ENCODE measurements at regions not wholly inside any gene's neighbourhood (a gene's known extent, or its start where the extent isn't known, plus 50 kb on each side); places are given as distances from the start of the nearest gene placed in this dataset.
A peak's percentile ranks its signal among the peaks of the same experiment; 100 is the strongest.
"Not testable (repeated sequence)": the region's sequence is repeated elsewhere in the genome, so short reads cannot be mapped to it uniquely, and the experiment has no call there.

DNA sequence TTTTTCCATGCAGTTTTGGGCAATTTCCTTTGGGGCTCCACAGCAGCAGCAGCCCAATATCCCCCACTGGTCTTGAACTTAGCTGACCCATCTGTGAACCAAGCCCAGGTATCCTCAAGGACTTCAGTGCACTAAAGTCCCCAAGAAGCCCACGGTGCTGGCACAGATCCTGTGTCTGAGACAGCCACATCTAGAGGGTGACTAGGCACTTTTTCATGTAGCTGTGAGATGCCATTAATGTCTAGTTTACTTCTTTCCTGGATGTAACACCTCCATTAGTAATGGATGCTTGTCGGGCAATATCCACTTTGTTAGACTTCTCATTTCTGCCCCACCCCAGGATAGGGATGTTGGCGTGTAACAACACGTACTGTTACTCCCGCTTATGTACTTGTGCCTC, 117.9 kb downstream of the GPCPD1 start:
- DNase-seq, result no peak

DNA sequence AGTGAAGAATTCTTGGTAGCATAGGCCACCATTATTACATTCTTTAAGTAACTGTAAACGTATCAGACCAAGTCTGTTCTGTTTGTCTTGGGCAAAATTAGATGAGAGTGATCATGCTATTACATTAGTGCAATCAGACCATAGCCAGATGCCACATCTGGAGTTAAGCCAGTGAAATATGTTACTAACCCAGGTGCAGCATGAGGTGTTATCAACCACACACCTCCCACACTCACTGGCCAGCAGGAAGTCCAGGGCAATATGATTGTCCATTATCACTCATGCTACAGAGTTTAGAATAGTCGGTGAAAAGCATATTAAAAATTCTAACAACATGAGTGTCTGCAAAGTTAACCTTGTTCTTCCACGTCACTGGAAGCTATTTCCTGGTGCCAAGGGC, 119.4 kb downstream of the GPCPD1 start:
- no peak for DNase-seq

DNA sequence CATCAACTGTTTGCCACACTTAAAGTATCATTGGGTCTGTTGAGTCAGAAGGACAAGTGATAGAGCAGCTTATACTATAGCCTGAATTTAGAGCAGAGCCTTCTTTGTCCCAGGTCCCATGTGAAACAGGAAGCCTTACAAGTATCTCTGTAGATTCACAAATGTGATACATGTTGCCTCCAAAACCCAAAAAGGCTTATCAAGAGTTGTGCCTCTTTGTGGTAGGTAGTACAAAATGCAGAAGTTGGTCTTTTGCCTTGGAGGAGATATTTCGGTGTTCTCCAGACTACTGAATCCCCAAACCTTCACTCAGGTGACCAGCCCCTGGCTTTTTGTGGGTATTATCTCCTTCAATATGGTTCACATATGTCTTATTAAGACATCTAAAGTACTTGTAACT, 121.2 kb downstream of the GPCPD1 start:
- DNase-seq, result no peak

DNA sequence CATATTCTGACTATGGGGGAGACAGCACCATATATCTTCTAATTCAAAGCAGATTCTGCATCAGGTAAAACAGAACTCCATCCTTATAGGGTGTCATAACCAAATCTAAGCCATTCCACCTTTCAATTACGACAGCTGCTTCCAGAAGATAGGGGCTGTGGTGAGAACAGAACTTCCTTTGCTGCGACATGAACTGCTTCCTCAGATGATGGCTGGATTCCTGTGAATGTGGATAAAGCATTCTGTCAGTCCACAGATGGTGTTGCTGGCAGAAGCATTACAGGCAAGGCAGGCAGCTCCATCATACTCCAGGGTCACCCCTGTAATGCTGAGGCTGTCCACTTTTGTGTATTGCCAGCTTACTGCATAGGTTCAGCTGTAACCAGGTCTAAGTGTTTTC, 122.0 kb downstream of the GPCPD1 start:
- no peak for DNase-seq

DNA sequence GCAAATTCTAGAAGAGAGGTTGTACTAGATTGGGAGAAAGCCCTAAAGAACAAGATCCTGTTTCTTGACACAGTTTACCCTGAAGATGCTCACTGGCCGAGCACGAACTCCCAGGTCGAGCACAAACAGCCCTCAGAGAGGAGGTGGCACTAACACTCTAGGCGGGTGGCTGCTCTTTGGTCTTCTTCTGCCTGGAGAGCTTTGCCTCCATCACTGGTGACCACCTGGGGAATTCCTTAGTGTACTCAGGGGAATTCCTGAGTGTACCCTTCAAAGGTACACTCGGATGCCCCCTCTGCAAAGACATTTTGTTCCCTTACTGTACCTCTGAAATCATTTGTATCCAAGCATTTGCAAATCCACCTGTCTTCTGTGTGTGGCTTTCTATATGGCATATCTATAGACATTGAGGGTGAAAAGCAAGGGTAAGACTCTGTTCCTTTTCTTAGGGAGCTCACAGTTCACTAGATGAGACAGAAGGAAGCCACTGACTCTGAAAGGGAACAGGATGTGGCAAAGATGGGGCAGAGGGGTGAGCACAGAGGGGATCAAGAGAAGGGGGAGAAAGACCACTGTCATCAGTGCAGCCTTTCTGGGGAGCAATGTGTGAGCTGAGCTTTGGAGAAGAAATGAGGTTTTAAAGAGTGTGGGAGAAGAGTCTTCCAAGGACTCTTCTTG, 124.3 kb downstream of the GPCPD1 start:
- no peak for DNase-seq

DNA sequence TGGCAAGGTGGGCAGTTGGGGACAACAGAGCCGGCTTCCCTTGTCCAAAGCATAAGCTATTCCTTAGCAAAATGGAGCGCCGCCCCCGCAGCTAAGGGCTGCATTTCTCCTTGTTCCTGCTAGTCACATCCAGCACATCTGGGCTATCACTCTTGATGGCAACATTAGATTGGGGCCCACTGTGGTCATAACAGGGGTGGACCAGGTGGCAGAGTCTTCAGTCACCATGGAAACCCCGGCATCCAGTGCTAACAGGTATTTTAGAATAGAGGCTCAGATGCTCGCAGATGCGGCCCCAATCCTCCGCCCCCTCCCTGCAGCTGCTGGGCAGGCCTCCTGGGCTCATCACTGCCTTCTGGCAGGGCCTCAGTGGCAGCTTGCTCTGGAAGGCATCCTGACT, 125.9 kb downstream of the GPCPD1 start:
- DNase-seq, result no peak

DNA sequence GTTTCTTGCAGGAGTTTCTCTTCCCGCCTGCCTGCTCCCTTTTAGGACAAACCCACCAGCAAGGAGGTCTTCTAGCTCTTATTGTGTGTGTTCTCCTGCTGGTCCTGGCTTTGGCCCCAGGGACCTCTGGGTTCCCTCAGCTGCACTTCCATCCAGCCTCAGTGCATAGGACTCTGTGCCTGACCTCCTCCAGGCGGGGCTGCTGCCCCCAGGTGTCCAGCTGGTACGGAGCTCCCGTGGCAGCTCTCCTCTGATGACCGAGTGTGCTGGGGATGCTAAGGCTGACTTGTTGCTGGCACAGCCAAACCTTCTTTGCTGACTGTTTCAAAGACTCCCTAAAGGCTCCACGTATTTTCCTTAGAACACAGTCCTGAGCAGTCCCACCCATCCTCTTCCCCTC, 126.5 kb downstream of the GPCPD1 start:
- DNase-seq, result no peak

DNA sequence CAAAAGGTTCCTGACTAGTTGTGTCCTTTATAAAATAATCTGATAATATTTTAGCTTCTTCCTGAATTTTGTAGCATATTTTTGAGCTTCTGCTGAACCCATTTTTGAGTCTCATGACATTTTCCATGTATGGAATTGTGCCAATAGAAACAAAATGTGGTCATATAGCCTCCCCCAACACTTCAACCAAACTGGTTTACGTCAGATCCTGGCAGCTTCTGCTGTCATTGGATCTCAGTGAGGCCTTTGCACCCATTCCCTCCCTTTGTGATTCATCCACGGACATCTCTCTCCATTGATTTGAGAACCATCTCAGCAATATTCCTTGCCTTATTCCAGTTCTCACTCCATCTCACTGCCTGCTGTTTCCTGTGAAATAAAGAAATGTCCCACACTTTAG, 128.0 kb downstream of the GPCPD1 start:
- DNase-seq, result peak; percentile 14

DNA sequence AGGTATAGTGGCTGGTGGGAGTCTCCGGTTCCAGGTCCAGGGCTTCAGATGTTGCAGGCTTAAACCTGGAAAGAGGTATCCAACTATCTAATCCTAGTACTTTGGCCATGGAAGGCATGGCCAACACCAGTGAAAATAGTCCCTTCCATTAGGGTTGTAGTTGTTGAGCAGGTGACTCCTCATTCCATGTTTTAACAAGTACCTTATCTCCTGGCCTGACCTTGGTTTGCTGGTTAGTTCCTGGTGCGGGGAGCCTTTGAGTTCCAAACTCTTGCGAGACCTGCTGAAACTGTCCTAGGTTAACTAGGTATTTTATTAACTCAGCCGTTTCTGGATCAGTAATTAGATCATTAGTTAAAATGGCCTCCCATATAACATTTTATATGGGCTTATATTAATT, 128.9 kb downstream of the GPCPD1 start:
- peak; percentile 10 for DNase-seq

DNA sequence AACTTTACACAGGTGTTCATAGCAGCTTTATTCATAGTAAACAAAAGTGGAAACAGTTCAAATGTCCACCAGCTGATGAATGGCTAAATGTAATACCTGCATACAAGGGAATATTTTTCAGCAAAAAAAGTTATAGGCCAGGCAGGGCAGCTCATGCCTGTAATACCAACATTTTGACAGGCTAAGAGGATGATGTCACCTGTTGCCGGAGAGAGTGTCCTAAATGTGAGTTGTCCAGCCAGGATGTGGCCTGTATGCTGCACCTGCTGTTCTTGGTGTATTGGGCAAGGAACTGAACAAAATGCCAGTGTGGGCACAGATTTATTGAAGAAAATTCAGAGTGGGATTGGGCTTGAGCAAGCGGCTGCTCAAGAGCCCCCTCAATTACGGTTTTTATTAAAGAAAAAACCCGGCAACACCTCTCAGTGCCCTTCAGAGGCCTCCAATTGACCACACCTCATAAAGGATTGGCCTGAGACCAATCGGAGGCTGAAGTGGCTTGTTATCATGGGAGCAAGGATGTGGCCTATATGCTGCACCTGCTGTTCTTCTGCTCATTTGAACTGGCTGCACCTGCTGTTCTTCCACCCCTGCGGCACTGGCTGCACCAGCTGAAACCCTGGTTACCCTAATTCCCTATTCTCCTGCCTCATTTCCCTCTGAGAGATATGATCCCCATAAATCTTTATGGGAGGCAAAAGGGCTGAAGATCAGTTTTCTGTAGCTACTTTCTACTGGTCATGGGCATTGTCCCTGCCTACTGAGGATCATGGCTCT, 129.8 kb downstream of the GPCPD1 start:
- peak; percentile 83 for DNase-seq

DNA sequence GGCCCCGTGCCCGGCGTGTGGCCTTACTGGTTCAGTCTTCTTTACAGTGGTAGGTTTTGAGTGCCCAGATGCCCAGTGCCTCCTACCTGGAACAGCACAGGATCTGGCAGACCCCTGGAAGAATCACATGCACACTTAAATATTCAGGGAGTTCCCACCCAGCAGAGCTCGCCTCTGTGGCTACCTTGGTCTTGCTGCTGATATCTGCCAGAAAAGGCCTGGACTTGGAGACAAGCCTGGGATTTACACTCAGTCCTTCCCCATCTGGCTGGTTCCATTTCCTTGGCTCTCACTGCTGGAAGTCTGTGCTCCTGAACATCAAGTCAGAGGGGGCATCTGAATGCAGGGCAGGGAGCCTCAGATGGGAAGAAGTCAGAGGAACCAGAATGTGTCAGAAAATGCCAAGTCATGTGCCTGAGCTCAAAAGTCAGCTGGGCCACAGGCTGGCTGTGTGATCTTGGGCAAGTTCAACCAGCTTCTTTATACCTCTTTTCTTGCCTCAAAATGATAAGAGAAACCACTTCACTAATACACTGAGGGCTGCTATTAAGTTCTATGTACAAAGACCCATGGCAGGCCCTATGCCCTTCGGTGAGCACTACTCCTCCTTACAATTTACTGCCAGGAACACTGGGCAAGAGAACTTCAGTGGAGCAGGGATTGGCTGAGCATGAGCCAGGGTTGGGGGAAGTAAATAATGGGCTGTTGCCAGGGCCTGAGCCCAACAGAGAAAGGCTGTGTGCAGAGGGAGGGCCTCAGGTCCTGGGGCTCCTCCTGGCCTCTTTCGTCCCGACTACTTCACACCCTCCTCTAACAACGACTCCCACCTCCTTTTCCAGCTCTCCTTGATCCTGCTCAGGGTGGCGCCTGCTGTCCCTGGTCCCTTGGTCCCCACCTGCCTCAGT, 135.9 kb downstream of the GPCPD1 start:
- DNase-seq, result no peak

DNA sequence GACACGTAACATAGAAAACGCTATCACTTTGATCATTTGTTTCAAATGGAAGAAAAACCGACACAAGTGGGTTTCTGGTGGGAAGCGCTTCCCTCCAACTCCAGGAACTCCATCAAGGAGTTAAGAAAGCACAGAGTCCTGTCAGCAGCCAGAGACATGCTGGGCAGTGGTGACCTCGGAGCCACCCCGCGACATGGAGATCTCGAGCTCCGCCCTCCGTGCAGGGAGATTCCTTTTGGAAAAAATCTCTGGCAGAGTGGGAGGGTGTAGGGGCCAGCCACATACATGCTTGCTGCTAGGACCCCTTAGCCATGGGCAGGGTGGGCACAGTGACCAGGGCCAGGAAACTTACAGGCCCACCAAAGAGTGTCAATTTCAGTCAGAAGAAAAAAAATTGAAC, 138.9 kb downstream of the GPCPD1 start:
- DNase-seq, result not testable (repeated sequence)

DNA sequence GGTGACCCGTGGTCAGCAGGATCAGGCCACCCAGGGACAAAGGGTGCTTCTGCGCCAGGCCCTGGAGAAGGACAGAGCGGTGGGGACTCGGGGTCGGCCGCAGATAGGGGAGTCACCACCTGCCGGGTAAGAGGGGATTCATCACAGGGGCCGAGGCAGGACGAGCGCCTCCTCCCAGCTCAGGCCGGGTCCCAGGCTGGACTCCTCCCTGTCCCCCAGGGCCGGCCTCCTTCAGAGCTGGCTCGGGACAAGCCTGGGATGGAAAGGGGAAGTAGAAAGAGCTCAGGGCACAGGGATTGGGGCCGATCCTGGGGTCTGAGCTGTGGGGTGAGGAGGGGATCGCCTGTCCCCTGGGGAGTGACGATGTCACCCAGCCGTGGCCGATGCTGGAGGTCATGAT, 139.4 kb downstream of the GPCPD1 start:
- DNase-seq, result no peak

DNA sequence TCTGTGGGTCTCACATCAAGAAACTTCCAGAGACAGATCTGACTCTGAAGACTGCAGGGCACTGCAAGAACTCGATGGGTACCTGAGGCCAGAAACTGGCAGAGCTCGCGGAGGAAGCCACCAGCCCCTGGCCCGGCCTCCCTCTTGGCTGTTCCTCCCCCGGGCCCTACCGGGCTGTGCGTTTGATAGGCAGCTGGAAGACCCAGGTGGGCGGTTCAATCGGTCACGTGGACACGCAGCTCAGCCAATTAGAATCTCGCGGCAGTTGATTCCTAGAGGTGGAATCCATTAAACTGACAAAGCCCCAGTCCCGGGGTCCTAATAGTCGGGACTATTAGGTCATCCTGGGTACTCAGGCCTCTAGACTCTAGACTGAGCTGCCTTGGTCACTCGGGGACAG, 139.9 kb downstream of the GPCPD1 start:
- DNase-seq, result no peak

DNA sequence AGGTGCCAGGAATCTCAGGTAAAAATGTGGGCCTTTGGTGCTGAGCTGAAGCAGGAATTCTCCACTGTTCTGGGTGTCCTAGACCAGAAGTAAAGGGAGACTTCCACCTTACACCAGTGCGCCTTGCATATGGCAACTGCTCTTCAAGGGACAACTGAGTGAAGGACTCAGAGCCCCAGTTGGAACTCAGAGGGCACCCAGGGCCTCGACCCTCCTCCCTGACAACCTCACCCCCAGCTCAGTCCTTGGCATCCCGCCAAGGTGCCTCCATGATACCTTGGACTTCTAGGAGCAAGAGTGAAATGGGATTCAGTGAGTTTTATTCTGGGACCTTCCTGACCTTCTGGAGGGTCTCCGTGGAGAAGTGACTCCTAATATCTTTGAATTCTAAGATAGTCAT, 140.3 kb downstream of the GPCPD1 start:
- DNase-seq, result no peak

DNA sequence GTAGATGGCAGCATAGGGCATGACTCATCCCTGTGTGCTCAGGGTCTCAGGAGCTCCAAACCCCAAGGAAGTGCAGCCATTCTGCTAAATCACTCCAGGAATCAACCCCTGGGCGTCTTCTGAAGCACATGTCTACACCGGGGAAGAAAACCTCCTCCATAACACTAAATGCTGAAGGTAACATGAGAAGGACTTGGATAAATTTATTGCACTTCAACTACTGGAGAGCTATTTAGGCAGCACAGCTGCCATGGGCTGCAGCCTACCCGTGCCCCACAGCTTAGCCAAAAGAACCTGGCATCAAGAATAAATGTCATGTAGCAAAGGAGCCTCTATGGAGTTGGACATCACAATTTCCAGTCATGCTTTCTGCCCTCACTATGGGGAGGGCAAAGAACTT, 141.7 kb downstream of the GPCPD1 start:
- no peak for DNase-seq

DNA sequence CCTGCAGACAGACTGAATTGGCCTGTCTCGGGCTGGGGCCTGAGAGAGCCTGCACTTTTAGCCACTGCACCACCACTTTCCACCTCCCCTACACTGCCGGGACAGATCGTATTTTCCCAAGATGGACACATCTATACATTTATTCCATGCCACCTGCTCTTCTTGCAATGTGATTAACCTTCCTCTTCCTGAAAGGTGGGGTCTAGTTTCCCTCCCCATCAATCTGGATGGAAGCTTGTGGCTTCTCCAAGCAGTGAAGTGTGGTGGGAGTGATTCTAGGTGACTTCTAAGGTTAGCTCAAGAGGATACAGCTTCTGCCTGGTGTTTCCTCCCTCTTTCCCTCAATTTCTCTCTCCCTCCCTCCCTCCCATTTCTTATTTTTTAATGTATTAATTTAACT, 143.7 kb downstream of the GPCPD1 start:
- DNase-seq, result no peak

DNA sequence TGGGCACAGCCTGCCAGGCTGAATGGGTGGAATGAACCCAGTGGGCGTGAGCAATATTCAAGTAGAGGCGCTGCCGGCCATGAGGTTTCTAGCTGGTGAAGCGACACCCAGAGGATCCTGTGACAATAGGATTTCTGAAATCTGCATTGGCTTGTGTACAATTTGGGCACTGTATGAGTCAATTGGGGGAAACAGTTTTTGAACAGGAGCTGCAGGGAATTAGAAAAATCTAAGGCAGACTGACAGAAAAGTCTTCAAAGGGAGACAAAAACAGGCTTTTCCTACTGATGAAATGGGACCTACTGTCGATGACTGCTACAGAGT, 145.2 kb downstream of the GPCPD1 start:
- no peak for DNase-seq

DNA sequence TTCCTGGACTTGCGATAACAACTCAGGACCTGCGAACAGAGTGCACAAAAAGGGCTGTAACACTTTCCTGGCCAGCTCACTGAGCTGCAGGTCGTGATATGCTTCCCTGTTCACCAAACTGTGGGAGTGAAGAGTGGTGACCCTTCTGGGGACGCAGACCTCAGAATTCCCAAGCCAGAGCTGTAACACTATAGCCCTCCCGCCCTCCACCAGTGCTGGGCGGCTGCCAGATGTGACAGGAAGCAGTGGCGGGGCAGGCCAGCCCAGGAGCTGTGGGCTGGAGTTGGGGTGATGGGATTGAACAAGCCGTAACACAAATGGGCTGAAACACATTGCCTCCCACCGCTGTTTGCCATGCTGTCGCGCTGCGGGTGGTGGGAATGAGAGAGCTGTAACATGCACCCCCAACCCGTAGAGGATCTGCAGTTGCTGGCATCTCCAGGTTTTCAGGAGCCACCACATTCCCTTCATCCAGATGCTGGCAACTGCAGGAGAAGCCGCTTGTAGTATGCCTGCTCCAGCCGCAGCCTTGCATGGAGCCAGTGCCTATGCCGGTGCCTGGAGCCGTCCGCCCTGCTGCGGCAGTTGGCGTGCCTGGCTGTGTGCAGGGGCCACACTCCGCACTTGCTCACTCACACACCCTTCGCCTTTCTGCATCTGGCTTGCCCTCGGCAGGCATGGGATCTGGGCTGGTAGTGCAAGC, 145.8 kb downstream of the GPCPD1 start:
- DNase-seq, result no peak

DNA sequence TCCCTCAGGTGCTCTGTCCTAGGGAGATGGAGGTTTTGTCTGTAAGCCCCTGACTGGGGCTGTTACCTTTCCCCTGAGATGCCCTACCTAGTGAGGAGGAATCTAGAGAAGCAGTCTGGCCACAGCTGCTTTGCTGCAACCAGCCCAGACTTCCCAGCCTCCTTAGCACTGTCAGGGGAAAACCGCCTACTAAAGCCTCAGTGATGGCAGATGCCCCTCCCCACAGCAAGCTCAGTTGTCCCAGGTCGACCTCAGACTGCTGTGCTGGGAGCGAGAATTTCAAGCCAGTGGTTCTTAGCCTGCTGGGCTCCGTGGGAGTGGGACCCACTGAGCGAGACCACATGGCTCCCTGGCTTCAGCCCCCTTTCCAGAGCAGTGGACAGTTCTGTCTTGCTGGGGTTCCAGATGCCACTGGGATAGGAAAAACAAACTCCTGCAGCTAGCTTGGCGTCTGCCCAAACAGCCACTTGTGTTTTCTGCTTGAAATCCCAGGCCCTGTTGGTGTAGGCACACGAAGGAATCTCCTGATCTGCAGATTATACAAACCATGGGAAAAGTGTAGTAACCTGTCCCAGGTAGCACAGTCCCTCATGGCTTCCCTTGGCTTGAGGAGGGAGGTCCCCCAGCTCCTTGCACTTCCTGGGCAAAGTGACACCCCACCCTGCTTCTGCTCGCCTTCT, 146.4 kb upstream of the PROKR2 start:
- DNase-seq, result no peak

DNA sequence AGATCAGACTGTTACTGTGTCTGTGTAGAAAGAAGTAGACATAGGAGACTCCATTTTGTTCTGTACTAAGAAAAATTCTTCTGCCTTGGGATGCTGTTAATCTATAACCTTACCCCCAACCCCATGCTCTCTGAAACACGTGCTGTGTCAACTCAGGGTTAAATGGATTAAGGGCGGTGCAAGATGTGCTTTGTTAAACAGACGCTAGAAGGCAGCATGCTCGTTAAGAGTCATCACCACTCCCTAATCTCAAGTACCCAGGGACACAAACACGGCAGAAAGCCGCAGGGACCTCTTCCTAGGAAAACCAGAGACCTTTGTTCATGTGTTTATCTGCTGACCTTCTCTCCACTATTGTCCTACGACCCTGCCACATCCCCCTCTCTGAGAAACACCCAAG, 137.0 kb upstream of the PROKR2 start:
- peak; percentile 35 for DNase-seq

DNA sequence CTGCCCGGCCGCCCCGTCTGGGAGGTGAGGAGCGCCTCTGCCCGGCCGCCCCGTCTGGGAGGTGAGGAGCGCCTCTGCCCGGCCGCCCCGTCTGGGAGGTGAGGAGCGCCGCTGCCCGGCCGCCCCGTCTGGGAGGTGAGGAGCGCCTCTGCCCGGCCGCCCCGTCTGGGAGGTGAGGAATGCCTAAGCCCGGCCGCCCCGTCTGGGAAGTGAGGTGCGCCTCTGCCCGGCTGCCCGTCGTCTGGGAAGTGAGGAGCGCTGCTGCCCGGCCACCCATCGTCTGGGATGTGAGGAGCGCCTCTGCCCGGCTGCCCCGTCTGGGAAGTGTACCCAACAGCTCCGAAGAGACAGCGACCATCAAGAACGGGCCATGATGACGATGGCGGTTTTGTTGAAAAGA, 136.6 kb upstream of the PROKR2 start:
- not testable (repeated sequence) for DNase-seq

DNA sequence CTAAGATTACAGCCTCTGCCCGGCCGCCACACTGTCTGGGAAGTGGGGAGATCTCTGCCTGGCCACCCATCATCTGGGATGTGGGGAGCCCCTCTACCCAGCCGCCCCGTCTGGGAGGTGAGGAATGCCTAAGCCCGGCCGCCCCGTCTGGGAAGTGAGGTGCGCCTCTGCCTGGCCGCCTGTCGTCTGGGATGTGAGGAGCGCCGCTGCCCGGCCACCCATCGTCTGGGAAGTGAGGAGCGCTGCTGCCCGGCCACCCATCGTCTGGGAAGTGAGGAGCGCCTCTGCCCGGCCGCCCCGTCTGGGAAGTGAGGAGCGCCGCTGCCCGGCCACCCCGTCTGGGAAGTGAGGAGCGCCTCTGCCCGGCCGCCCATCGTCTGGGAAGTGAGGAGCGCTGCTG, 135.9 kb upstream of the PROKR2 start:
- DNase-seq, result not testable (repeated sequence)
